ENCODE measurements at regions not wholly inside any gene's neighbourhood (a gene's known extent, or its start where the extent isn't known, plus 50 kb on each side); places are given as distances from the start of the nearest gene placed in this dataset.

- no peak for TF ChIP-seq REST (IDR thresholded peaks at IDR 0.05; ENCODE audit: low read depth)
- no peak for TF ChIP-seq NFIC (IDR thresholded peaks at IDR 0.05)
- no peak for TF ChIP-seq CEBPB (IDR thresholded peaks at IDR 0.05)
- TF ChIP-seq YY1 (IDR thresholded peaks at IDR 0.05; ENCODE audit: low read depth), result no peak
- TF ChIP-seq TAF1 (IDR thresholded peaks at IDR 0.05; ENCODE audit: low read depth), result no peak
- TF ChIP-seq EGR1 (IDR thresholded peaks at IDR 0.05), result no peak
- TF ChIP-seq EP300 (IDR thresholded peaks at IDR 0.05; ENCODE audit: borderline replicate concordance), result no peak
- TF ChIP-seq, protein P1, sequence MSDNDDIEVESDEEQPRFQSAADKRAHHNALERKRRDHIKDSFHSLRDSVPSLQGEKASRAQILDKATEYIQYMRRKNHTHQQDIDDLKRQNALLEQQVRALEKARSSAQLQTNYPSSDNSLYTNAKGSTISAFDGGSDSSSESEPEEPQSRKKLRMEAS (IDR thresholded peaks at IDR 0.05), result no peak
- TF ChIP-seq RAD21 (IDR thresholded peaks at IDR 0.05; ENCODE audit: low read depth), result no peak
- TF ChIP-seq USF1 (IDR thresholded peaks at IDR 0.05), result no peak
- no peak for TF ChIP-seq TEAD4 (IDR thresholded peaks at IDR 0.05)
Observed at GRCh38 chr4:17009871-17010367, 111.5 kb upstream of the LDB2 start.

All from Ishikawa (cell line).